ENCODE measurements at regions not wholly inside any gene's neighbourhood (a gene's known extent, or its start where the extent isn't known, plus 50 kb on each side); places are given as distances from the start of the nearest gene placed in this dataset.

DNA sequence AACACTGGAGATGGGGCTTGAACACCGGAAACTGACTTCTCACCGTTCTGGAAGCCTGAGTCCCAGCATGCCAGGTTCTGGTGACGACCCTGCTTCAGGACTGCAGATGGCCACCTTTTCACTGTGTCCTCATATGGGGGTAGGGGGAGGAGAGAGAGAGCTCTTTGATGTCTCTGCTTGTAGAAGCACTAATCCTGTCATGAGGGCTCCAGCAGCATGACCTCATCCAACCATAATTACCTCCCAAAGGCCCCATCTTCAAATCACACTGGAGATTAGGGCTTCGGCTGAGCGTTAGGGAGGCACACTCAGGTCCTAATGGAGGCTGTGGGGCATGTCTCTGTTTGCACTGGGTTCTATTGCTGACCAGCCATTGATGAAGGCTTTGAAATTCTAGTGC, 255.3 kb downstream of the TEX29 start:
- no peak for TF ChIP-seq POLR2A (IDR thresholded peaks at IDR 0.05)
- TF ChIP-seq, protein P1, sequence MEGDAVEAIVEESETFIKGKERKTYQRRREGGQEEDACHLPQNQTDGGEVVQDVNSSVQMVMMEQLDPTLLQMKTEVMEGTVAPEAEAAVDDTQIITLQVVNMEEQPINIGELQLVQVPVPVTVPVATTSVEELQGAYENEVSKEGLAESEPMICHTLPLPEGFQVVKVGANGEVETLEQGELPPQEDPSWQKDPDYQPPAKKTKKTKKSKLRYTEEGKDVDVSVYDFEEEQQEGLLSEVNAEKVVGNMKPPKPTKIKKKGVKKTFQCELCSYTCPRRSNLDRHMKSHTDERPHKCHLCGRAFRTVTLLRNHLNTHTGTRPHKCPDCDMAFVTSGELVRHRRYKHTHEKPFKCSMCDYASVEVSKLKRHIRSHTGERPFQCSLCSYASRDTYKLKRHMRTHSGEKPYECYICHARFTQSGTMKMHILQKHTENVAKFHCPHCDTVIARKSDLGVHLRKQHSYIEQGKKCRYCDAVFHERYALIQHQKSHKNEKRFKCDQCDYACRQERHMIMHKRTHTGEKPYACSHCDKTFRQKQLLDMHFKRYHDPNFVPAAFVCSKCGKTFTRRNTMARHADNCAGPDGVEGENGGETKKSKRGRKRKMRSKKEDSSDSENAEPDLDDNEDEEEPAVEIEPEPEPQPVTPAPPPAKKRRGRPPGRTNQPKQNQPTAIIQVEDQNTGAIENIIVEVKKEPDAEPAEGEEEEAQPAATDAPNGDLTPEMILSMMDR (IDR thresholded peaks at IDR 0.05): no peak

Data from testis (tissue), 2 donors.